Cardiac fibroblast (primary cell): ENCODE measurements at regions not wholly inside any gene's neighbourhood (a gene's known extent, or its start where the extent isn't known, plus 50 kb on each side); places are given as distances from the start of the nearest gene placed in this dataset.

Source experiments
- DNase-seq, 2 donors: peaks; one replicate each; pipeline versions ENCODE4 v3.0.0 to v3.0.0-alpha.2; 2010; ENCODE audit warnings: low read depth in 2 of 2
- H3K4me3 ChIP-seq, 2 donors: replicated peaks in 1 of 2; 1 replicate in 1 of 2; 2 replicates in 1 of 2; pipeline ENCODE4 v1.5.1; 2011; ENCODE audit warnings: low read depth in 2 of 2, low read length in 2 of 2, mild to moderate bottlenecking in 2 of 2, moderate library complexity in 1 of 2
- CTCF ChIP-seq: IDR thresholded peaks from one replicate; pipeline ENCODE4 v1.5.1; 2011; ENCODE audit warnings: low read depth, mild to moderate bottlenecking, low read length, inconsistent platforms

GRCh38 chr4:67131224-67131623 is 414.1 kb downstream of the CENPC start:
- H3K4me3 ChIP-seq = no peak overlapping the region
- no peak for TF ChIP-seq CTCF
- peak in 1 of 2 donors; percentile 3 for DNase-seq

- no peak for DNase-seq
- TF ChIP-seq CTCF = no peak
- no peak overlapping the region for H3K4me3 ChIP-seq
Observed at GRCh38 chr4:67130411-67130810, 414.9 kb downstream of the CENPC start.

DNA sequence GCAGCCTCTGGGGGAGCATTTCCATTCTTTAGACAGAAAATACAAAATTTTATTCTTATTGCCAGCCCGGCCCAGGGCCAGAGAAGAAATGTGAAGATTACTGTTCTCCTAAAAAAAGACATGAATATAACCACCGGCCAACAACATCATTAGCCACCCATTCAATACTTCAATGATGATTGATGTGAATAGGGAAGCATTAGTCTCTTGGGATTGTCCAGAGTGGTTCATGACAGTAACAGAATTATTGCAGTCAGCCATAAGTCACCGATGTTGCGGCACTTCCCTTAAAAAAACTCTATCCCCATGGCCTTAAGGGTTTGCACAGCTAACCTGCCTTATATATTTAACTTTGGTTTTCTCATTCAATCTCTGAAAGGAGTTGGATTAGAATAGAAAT is 418.7 kb downstream of the CENPC start:
- TF ChIP-seq CTCF = no peak
- no peak for DNase-seq
- H3K4me3 ChIP-seq = no peak overlapping the region

DNA sequence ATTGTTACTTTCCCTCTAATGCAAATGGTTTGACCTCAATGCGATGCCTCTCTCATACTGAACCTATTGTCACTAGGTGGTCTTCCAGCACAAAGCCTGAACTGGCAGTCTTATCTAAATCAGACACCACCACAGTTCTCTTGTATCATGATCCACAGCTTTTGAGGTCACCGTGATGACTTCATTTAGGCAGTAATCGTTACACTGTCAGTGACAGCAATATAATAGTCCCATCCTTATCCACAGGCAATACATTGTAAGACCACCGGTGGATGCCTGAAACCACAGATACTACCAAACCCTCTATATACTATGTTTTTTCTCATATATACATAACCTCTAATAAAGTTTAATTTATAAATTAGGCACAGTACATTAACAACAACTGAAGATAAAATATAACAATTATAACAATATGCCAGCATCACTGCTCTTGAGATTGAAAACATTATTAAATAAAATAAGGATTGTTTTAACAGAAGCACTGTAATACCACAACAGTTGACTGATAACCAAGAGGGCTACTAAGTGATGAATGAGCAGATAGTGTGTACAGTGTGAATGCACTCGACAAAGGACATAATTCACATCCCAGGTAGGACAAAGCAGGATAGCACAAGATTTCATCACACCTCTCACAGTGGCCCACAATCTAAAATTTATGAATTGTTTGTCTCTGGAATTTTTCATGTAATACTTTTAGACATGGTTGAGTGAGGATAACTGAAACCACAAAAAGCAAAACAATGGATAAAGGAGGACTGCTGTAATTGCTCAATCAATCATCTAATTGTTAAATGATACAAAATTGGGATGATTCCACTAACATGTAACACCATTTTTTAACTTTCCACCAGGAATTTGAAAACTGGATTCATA is 419.4 kb downstream of the CENPC start:
- no peak overlapping the region for H3K4me3 ChIP-seq
- no peak for TF ChIP-seq CTCF
- no peak for DNase-seq

GRCh38 chr4:67124716-67125115 is 420.6 kb downstream of the CENPC start:
- H3K4me3 ChIP-seq = no peak overlapping the region
- no peak for DNase-seq
- no peak for TF ChIP-seq CTCF

DNA sequence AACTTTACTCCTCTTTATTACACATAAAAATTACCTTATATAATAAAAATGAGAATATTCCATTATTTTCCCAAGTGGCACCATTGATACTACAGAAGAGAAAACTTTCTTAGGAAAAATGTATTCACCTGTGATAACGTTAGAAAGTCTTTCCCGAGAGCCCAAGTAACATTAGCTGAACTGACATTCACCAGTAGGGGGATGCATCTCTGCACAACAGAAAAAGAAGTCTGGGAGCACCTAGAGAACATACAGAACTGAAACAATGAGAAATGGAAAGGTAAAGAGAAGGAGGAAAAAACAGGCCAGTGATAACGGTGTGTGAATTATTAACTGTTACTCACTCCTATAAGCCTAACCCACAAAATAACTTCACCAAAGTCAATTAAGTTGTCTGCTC is 423.3 kb downstream of the CENPC start:
- no peak overlapping the region for H3K4me3 ChIP-seq
- peak in 1 of 2 donors; percentile 1 for DNase-seq
- TF ChIP-seq CTCF = peak; percentile 20
